IMR-90 (cell line): ENCODE measurements at regions not wholly inside any gene's neighbourhood (a gene's known extent, or its start where the extent isn't known, plus 50 kb on each side); places are given as distances from the start of the nearest gene placed in this dataset.

Source experiments
- ATAC-seq: fragments of 200-7000 bp; cut with Tn5 transposase; 2 replicates; pipeline ENCODE4 v1.9.1; 2020; ENCODE audit warnings: low read depth, mild to moderate bottlenecking, moderate library complexity
- BruUV-seq: library from RNA; stranded (reverse); fragments of 400-500 nt; replicated peaks from 2 replicates; lab custom pipeline; 2021; lab: Mats Ljungman, UMichigan
- CTCF ChIA-PET: fragments of 300-600 bp; formaldehyde crosslinking; extraction: SDS; loops from one replicate; lab custom pipeline; 2021; ENCODE audit warnings: antibody characterized with exemption; lab: Yijun Ruan, JAX
- POLR2A ChIA-PET: fragments of 300-600 bp; sonication (Branson Sonifier 250); formaldehyde crosslinking; loops from one replicate; lab custom pipeline; 2022; ENCODE audit warnings: antibody characterized with exemption; ENCODE audit not compliant: unreplicated experiment; lab: Charles Lee
- DNase-seq: peaks from one replicate; pipeline ENCODE4 v3.0.0; 2013
- H2AFZ ChIP-seq: replicated peaks from 2 replicates; pipeline ENCODE3; 2013; ENCODE audit warnings: low read length, mild to moderate bottlenecking; ENCODE audit not compliant: poor library complexity
- H2AK5ac ChIP-seq: 2 replicates; pipeline ENCODE4 v1.6.1; 2013; ENCODE audit warnings: low read depth, low read length, inconsistent platforms
- H2AK9ac ChIP-seq: replicated peaks from 2 replicates; pipeline ENCODE3; 2013; ENCODE audit warnings: mild to moderate bottlenecking, low read depth, low read length, moderate library complexity; ENCODE audit not compliant: poor library complexity
- H2BK120ac ChIP-seq: 2 replicates; pipeline ENCODE4 v1.6.1; 2013; ENCODE audit warnings: low read depth, low read length, inconsistent platforms
- H2BK15ac ChIP-seq: 3 replicates; pipeline ENCODE4 v1.6.1; 2013; ENCODE audit warnings: low read depth, low read length, inconsistent platforms
- H2BK20ac ChIP-seq: 2 replicates; pipeline ENCODE4 v1.6.1; 2013; ENCODE audit warnings: low read depth, mild to moderate bottlenecking, inconsistent platforms, low read length, moderate library complexity
- H2BK5ac ChIP-seq: 2 replicates; pipeline ENCODE4 v1.6.1; 2013; ENCODE audit warnings: mild to moderate bottlenecking, low read depth, low read length, inconsistent platforms; ENCODE audit not compliant: poor library complexity, severe bottlenecking
- H3K14ac ChIP-seq: replicated peaks from 2 replicates; pipeline ENCODE4 v1.6.1; 2013; ENCODE audit warnings: low read depth, low read length, inconsistent platforms
- H3K18ac ChIP-seq: 2 replicates; pipeline ENCODE4 v1.6.1; 2013; ENCODE audit warnings: low read depth, low read length, control low read depth
- H3K23ac ChIP-seq: 2 replicates; pipeline ENCODE4 v1.6.1; 2013; ENCODE audit warnings: low read depth, low read length, inconsistent platforms
- H3K27ac ChIP-seq: 2 replicates; pipeline ENCODE4 v1.5.1; 2013; ENCODE audit warnings: mild to moderate bottlenecking, control low read depth, low read length; ENCODE audit not compliant: insufficient read depth
- H3K27me3 ChIP-seq: 2 replicates; pipeline ENCODE4 v1.6.1; 2013; ENCODE audit warnings: low read length; ENCODE audit not compliant: control insufficient read depth, insufficient read depth
- H3K36me3 ChIP-seq: 2 replicates; pipeline ENCODE4 v1.6.1; 2013; ENCODE audit warnings: low read length, mixed read lengths; ENCODE audit not compliant: control insufficient read depth, insufficient read depth
- H3K4ac ChIP-seq: 2 replicates; pipeline ENCODE4 v1.6.1; 2013; ENCODE audit warnings: low read depth, low read length, inconsistent platforms
- H3K4me1 ChIP-seq: 2 replicates; pipeline ENCODE4 v1.6.1; 2013; ENCODE audit warnings: low read length, mixed read lengths; ENCODE audit not compliant: control insufficient read depth, insufficient read depth
- H3K4me2 ChIP-seq: 2 replicates; pipeline ENCODE4 v1.6.1; 2013; ENCODE audit warnings: low read depth, mild to moderate bottlenecking, control low read depth, low read length, moderate library complexity
- H3K4me3 ChIP-seq: 2 replicates; pipeline ENCODE4 v1.5.1; 2013; ENCODE audit warnings: low read depth, mild to moderate bottlenecking, control low read depth, low read length, moderate library complexity; ENCODE audit not compliant: insufficient read depth
- H3K56ac ChIP-seq: 2 replicates; pipeline ENCODE4 v1.6.1; 2013; ENCODE audit warnings: low read length, inconsistent platforms; ENCODE audit not compliant: insufficient read depth; ENCODE audit errors: extremely low read depth
- H3K79me1 ChIP-seq, 2 experiments: 2 replicates each; pipeline ENCODE4 v1.6.1; 2013; ENCODE audit warnings: low read length in 2 of 2, inconsistent platforms in 1 of 2, low read depth in 1 of 2
- H3K9ac ChIP-seq: 2 replicates; pipeline ENCODE4 v1.6.1; 2013; ENCODE audit warnings: low read depth, low read length, control low read depth
- H3K9me1 ChIP-seq: 2 replicates; pipeline ENCODE4 v1.6.1; 2013; ENCODE audit warnings: low read length, inconsistent platforms; ENCODE audit not compliant: insufficient read depth
- H3K9me3 ChIP-seq: 2 replicates; pipeline ENCODE4 v1.6.1; 2013; ENCODE audit warnings: low read length; ENCODE audit not compliant: control insufficient read depth, insufficient read depth
- H4K20me1 ChIP-seq: 2 replicates; pipeline ENCODE4 v1.6.1; 2013; ENCODE audit warnings: low read length, inconsistent platforms; ENCODE audit not compliant: insufficient read depth
- H4K5ac ChIP-seq: 2 replicates; pipeline ENCODE4 v1.6.1; 2013; ENCODE audit warnings: mild to moderate bottlenecking, low read depth, low read length, control low read depth
- H4K8ac ChIP-seq, 2 experiments: 2 replicates each; pipeline ENCODE4 v1.6.1; 2013; ENCODE audit warnings: low read depth in 2 of 2, low read length in 2 of 2, control low read depth in 1 of 2, inconsistent platforms in 1 of 2
- H4K91ac ChIP-seq: 2 replicates; pipeline ENCODE4 v1.6.1; 2013; ENCODE audit warnings: low read depth, low read length, inconsistent platforms; ENCODE audit not compliant: insufficient read depth
- BHLHE40 ChIP-seq: fragments of 150-350 bp; IDR thresholded peaks from 2 replicates; pipeline ENCODE4 v1.6.1; 2016; ENCODE audit warnings: mild to moderate bottlenecking, low read depth, low read length
- CEBPB ChIP-seq: IDR thresholded peaks from 2 replicates; pipeline ENCODE4 v1.6.1; 2012; ENCODE audit warnings: low read depth, low read length, improper control_type of control experiment
- CHD1 ChIP-seq: IDR thresholded peaks from 2 replicates; pipeline ENCODE4 v1.6.1; 2012; ENCODE audit warnings: low read depth, low read length, improper control_type of control experiment
- FOS ChIP-seq: fragments of 150-350 bp; IDR thresholded peaks from 2 replicates; pipeline ENCODE4 v1.6.1; 2016; ENCODE audit warnings: low read depth, low read length
- MAFK ChIP-seq: IDR thresholded peaks from 2 replicates; pipeline ENCODE4 v1.6.1; 2012; ENCODE audit warnings: low read depth, low read length, improper control_type of control experiment
- MAZ ChIP-seq: IDR thresholded peaks from 2 replicates; pipeline ENCODE4 v1.6.1; 2012; ENCODE audit warnings: low read depth, mild to moderate bottlenecking, low read length, improper control_type of control experiment, moderate library complexity, borderline replicate concordance
- MXI1 ChIP-seq: IDR thresholded peaks from 2 replicates; pipeline ENCODE4 v1.6.1; 2012; ENCODE audit warnings: low read depth, mild to moderate bottlenecking, low read length, moderate library complexity, borderline replicate concordance
- NFE2L2 ChIP-seq: fragments of 150-350 bp; IDR thresholded peaks from 2 replicates; pipeline ENCODE4 v1.6.1; 2016; ENCODE audit warnings: low read depth, mild to moderate bottlenecking, low read length
- POLR2A ChIP-seq: IDR thresholded peaks from 2 replicates; pipeline ENCODE4 v1.6.1; 2012; ENCODE audit warnings: mild to moderate bottlenecking, low read depth, low read length
- RAD21 ChIP-seq: IDR thresholded peaks from 2 replicates; pipeline ENCODE4 v1.6.1; 2012; ENCODE audit warnings: low read length, improper control_type of control experiment
- RCOR1 ChIP-seq: IDR thresholded peaks from 2 replicates; pipeline ENCODE4 v1.6.1; 2012; ENCODE audit warnings: mild to moderate bottlenecking, low read length, improper control_type of control experiment; ENCODE audit not compliant: insufficient replicate concordance
- RFX5 ChIP-seq: IDR thresholded peaks from 2 replicates; pipeline ENCODE4 v1.8.0; 2012; ENCODE audit warnings: low read depth, mild to moderate bottlenecking, low read length, moderate library complexity
- SMC3 ChIP-seq: fragments of 150-350 bp; IDR thresholded peaks from 2 replicates; pipeline ENCODE4 v1.6.1; 2016; ENCODE audit warnings: low read depth, mild to moderate bottlenecking, antibody characterized with exemption, low read length, moderate library complexity
- WGBS, 2 experiments: methylation state at CpG; one replicate each; pipeline versions ENCODE4 v1.1.5 to v1.1.7; 2013; ENCODE audit warnings: missing lambda C conversion rate in 2 of 2; ENCODE audit not compliant: insufficient read length in 1 of 2; ENCODE audit errors: extremely low coverage in 2 of 2; 5-methylcytosine and 5-hydroxymethylcytosine counted together
- dilution Hi-C: fragments of 300-500 bp; cut with HindIII; formaldehyde crosslinking; loops from one replicate; pipeline ENCODE4 v1.14.3; 2018; ENCODE audit warnings: low sequenced_read_pairs; ENCODE audit not compliant: unreplicated experiment
- in situ Hi-C: fragments of 300-500 bp; cut with MboI; formaldehyde crosslinking; loops from 3 replicates; pipeline ENCODE4 v1.14.3; 2019; ENCODE audit warnings: low sequenced_read_pairs, inconsistent platforms, mixed read lengths
- intact Hi-C: fragments of 100-400 bp; cut with micrococcal nuclease; formaldehyde crosslinking; loops from 2 replicates; pipeline ENCODE4 v1.10.0; 2022
- TF ChIP-seq, protein P1 (sequence below): conservative IDR thresholded peaks from 2 replicates; pipeline ENCODE4 v1.5.1; 2012; ENCODE audit warnings: mild to moderate bottlenecking, low read depth, low read length, improper control_type of control experiment
- TF ChIP-seq, protein P2 (sequence below): fragments of 150-350 bp; IDR thresholded peaks from 2 replicates; pipeline ENCODE4 v1.6.1; 2016; ENCODE audit warnings: low read depth, mild to moderate bottlenecking, low read length, moderate library complexity, borderline replicate concordance
- TF ChIP-seq, protein P3 (sequence below): fragments of 150-350 bp; IDR thresholded peaks from 2 replicates; pipeline ENCODE4 v1.6.1; 2017; ENCODE audit warnings: mild to moderate bottlenecking, antibody characterized with exemption, low read length, low read depth

DNA sequence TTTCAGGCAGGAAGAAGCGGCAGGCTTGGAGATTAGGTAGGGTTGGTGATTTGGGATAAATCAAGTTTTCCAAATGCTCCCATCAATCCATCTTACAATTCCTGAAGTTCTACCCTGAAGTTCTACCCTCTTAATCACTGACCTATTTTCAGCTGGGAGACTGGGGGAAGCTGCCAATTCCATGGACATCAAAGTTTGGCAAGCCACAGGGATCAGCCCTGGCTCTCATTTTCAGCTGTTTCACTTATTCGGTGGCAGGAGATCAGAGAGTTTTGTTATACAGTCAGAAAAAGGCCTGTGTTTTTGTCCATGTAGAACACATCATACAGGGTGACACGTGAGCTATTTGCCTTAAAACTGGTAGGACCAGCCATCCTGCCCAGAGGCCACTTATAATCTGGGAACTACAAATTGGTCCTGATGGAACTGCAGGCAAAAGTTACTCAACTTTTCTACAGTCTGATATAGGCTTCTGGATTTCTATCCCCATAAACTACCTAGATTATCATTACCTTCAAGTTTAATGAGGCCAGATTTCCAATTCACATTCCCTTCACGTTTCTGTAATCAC lies 112.9 kb upstream of the ZNF746 start:
- no peak overlapping the region for H2BK15ac ChIP-seq
- H4K5ac ChIP-seq, result no peak overlapping the region
- no peak overlapping the region for H3K23ac ChIP-seq
- CTCF ChIA-PET, result no interaction called here
- H3K36me3 ChIP-seq, result peaks cover 48% of the 10 kb centered on the region
- H3K27me3 ChIP-seq, result no peaks in the 10 kb centered on the region
- no peak overlapping the region for H2BK5ac ChIP-seq
- no peak overlapping the region for H2BK120ac ChIP-seq
- H4K91ac ChIP-seq, result no peak overlapping the region
- WGBS, 2 experiments, result 79% methylated on average over 2 of the region's 4 CpGs; no CpG with 5 or more reads in 1 of the 2 experiments
- H3K27ac ChIP-seq, result no peak overlapping the region
- no peak overlapping the region for H4K8ac ChIP-seq
- H3K9ac ChIP-seq, result no peak overlapping the region
- peaks cover 5 to 15% of the 10 kb centered on the region in 2 experiments; a peak in 3 of 4 replicates for H3K79me1 ChIP-seq
- H3K9me1 ChIP-seq, result 0 out of 2 replicates have a peak, but pooled peaks cover 3% of the 10 kb centered on the region
- TF ChIP-seq, protein P1, sequence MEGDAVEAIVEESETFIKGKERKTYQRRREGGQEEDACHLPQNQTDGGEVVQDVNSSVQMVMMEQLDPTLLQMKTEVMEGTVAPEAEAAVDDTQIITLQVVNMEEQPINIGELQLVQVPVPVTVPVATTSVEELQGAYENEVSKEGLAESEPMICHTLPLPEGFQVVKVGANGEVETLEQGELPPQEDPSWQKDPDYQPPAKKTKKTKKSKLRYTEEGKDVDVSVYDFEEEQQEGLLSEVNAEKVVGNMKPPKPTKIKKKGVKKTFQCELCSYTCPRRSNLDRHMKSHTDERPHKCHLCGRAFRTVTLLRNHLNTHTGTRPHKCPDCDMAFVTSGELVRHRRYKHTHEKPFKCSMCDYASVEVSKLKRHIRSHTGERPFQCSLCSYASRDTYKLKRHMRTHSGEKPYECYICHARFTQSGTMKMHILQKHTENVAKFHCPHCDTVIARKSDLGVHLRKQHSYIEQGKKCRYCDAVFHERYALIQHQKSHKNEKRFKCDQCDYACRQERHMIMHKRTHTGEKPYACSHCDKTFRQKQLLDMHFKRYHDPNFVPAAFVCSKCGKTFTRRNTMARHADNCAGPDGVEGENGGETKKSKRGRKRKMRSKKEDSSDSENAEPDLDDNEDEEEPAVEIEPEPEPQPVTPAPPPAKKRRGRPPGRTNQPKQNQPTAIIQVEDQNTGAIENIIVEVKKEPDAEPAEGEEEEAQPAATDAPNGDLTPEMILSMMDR, result no peak
- no peak for TF ChIP-seq POLR2A
- no peak for TF ChIP-seq FOS
- TF ChIP-seq CHD1, result no peak
- TF ChIP-seq, protein P2, sequence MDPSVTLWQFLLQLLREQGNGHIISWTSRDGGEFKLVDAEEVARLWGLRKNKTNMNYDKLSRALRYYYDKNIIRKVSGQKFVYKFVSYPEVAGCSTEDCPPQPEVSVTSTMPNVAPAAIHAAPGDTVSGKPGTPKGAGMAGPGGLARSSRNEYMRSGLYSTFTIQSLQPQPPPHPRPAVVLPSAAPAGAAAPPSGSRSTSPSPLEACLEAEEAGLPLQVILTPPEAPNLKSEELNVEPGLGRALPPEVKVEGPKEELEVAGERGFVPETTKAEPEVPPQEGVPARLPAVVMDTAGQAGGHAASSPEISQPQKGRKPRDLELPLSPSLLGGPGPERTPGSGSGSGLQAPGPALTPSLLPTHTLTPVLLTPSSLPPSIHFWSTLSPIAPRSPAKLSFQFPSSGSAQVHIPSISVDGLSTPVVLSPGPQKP, result no peak
- TF ChIP-seq RAD21, result no peak
- no peak for TF ChIP-seq RFX5
- TF ChIP-seq, protein P3, sequence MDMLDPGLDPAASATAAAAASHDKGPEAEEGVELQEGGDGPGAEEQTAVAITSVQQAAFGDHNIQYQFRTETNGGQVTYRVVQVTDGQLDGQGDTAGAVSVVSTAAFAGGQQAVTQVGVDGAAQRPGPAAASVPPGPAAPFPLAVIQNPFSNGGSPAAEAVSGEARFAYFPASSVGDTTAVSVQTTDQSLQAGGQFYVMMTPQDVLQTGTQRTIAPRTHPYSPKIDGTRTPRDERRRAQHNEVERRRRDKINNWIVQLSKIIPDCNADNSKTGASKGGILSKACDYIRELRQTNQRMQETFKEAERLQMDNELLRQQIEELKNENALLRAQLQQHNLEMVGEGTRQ, result no peak
- TF ChIP-seq BHLHE40, result no peak
- no peak for TF ChIP-seq MAZ
- no peak for TF ChIP-seq SMC3
- TF ChIP-seq MAFK, result no peak
- TF ChIP-seq CEBPB, result no peak
- TF ChIP-seq MXI1, result no peak
- no peak for TF ChIP-seq NFE2L2
- no peak for TF ChIP-seq RCOR1
- POLR2A ChIA-PET, result no interaction called here
- in situ Hi-C loops, result no loop called here
- dilution Hi-C loops, result no loop called here
- no TSS peak for BruUV-seq
- no peaks in the 10 kb centered on the region for H4K20me1 ChIP-seq
- no peak overlapping the region for H2AFZ ChIP-seq
- no peaks in the 10 kb centered on the region for H3K9me3 ChIP-seq
- H2AK9ac ChIP-seq, result no peak overlapping the region
- no peak overlapping the region for H2AK5ac ChIP-seq
- no peaks in the 10 kb centered on the region for H3K4me1 ChIP-seq
- no peak overlapping the region for H3K4me3 ChIP-seq
- intact Hi-C loops, result no loop called here
- no peak for ATAC-seq
- no peak overlapping the region for H3K4me2 ChIP-seq
- no peak overlapping the region for H3K4ac ChIP-seq
- no peak overlapping the region for H3K18ac ChIP-seq
- no peak overlapping the region for H2BK20ac ChIP-seq
- no peak overlapping the region for H3K56ac ChIP-seq
- DNase-seq, result no peak
- no peak overlapping the region for H3K14ac ChIP-seq
